ENCODE measurements at regions not wholly inside any gene's neighbourhood (a gene's known extent, or its start where the extent isn't known, plus 50 kb on each side); places are given as distances from the start of the nearest gene placed in this dataset.

- TF ChIP-seq EZH2 (IDR thresholded peaks at IDR 0.05; ENCODE audit: borderline replicate concordance) (no peak), CTCF (IDR thresholded peaks at IDR 0.05; ENCODE audit: poor library complexity) (no peak)
These were observed 449.1 kb downstream of the MFSD1 start for GRCh38 chr3:159250961-159251360.

Data from hepatocyte (in vitro differentiated cells).